H1 (cell line): ENCODE measurements at regions not wholly inside any gene's neighbourhood (a gene's known extent, or its start where the extent isn't known, plus 50 kb on each side); places are given as distances from the start of the nearest gene placed in this dataset.

Experiments used
- MAFK ChIP-seq: IDR thresholded peaks from 2 replicates; pipeline ENCODE4 v1.6.1; 2012; ENCODE audit warnings: low read depth, mild to moderate bottlenecking, improper control_type of control experiment, low read length
- SP1 ChIP-seq: IDR thresholded peaks from 2 replicates; pipeline ENCODE4 v1.6.1; 2011; ENCODE audit warnings: low read depth, low read length

DNA sequence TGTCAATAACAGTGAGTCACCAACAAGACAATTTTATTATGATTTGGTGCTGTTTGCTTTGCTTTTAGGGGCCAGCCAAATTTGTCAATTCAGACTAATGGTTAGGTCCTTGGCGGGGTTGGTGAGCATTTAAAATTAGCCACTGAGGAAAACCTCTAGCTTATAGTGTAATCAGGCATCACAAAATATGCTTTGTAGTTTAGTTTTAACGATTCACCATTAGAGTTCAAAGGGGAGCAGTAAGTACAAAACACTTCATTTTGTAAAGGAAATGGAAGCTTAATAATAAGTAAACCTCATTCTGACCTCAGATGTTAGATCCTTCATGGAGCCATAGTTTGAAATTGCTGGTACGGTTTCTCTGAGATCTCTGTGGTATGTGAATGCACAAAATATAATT is 218.4 kb upstream of the GOLIM4 start (continued):
- TF ChIP-seq MAFK (no peak), SP1 (no peak)
